Stimulated activated CD8-positive, alpha-beta memory T cell treated with anti-CD3 and anti-CD28 coated beads, Interleukin-15, amount 100 ng/mL, for 4 hours (primary cell): ENCODE measurements at regions not wholly inside any gene's neighbourhood (a gene's known extent, or its start where the extent isn't known, plus 50 kb on each side); places are given as distances from the start of the nearest gene placed in this dataset.

Experiments used
- DNase-seq, 2 donors: peaks; one replicate each; pipeline ENCODE4 v3.0.0-alpha.2; 2020; ENCODE audit warnings: low read depth in 2 of 2

DNA sequence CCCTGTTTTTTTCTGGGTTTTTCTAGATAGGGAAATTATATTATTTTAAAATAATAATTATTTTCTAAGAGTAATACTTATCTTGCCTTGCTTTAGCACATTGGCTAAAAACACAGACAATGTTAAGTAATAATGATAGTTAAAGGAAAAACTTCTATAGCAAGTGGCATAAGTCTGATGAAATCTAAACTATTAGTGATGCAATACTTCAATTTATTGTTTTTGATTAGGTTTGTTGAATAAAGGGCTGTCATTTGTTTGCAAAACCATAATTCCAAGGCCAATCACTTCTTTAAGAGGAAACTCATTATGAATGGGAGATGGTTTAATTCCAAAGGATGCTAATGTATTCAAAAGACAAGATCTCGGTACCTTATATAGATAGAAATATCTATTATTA is 293.8 kb upstream of the FBXL7 start:
- DNase-seq = no peak

DNA sequence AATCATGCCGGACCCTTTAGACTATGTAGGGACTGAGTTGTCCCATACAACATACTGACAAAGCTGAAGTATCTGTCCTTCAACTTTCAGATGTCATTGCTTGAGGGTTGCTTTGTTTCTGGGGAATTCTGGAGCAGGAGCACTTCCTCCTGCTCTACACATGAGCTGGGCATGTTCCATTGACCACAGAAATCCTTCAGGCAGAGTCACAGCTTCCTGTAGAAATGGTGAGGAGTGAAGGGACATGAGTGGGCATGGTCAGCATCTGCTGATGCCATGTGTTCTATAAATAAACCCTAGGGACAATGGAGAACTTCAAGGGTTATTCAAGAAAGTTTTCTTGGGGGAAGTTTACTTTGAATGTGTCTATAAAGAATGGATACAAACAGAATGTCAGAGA is 296.6 kb upstream of the FBXL7 start:
- no peak for DNase-seq

DNA sequence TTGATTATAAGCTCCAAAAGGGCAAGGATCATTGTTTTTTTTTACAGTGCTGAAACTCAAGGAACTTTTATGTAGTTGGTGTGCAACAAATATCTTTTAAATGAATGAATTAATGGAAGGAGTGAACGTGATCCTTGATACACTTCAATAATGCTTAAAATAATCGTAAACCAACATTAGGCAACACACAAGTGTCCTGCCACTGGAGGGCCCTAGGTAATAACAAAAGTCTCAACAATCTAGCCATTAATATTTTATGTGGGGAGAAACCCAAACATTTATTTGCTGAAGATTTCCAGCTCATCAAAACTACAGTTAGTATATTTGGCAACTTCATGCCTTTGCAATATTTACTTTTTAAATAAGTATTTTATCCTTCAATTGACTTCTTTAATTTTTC is 309.0 kb upstream of the FBXL7 start:
- no peak for DNase-seq

DNA sequence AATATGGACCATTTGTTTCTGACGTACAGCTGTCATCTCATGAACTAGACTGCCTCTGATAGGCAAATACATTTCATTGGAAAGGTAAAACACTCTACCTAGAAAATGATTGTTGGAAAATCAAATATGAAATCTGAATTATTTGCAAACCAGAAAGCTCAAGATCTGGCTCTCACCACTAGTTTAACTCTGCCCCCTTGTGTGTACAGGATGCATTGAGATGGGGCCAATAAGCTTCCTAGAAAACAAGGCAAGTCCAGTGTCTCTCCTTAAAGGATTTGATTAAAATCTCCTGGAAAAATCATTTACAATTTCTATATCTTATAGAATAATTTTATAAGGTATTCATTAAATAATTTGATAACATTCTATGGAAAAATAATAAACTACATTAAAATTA is 311.9 kb upstream of the ANKH start:
- DNase-seq = no peak

DNA sequence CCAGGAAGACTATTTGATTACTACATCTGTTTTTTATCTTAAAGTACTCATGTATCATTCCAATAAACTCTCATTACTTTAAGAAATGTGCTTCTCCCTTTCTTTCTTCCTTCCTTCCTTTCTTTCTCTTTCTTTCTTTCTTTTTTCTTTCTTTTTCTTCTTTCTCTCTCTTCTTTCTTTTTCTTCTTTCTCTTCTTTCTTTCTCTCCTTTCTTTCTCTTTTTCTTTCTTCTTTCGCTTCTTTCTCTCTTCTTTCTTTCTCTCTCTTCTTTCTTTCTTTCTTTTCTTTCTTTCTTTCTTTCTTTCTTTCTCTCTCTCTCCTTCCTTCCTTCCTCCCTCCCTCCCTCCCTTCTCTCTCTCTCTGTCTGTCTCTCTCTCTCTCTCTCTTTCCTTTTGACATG is 298.6 kb upstream of the ANKH start:
- DNase-seq = no peak

DNA sequence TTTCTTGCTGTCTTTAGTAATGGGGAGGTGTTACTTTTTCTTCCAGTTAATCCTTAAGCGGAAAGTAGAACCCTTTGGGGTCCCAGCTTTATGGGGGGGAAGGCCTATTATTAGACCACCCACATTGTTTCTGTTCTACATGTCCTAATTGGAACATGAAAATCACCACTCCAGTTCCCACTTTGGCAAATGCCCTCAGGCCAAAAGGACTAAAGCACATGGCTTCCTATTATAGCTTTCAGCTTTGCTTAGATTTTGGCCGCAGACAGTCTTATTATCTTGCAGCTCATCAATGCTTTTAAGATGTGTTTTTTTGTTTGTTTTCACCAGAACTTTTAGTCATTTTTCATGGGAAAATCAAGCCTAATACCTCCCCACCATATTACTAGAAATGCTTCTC is 296.8 kb upstream of the ANKH start:
- no peak for DNase-seq

DNA sequence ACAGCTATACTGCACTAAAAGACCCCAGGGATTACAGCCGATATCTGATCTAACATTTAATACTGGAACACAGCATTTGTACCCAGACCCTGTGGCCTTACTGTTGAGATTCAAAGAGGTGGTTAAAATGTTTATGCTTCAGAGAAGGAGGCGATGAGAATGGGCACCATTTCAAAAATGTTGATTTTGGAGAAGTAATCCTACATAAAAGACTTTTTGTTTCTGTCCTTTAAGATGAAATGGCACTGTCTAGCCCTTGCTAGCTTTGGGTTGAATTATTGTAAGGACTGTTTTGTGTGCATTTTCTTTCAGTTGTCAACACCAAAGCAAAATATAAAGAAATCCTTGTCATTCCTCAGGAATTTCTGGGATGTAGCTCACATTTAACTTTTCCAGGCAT is 288.5 kb upstream of the ANKH start:
- no peak for DNase-seq

DNA sequence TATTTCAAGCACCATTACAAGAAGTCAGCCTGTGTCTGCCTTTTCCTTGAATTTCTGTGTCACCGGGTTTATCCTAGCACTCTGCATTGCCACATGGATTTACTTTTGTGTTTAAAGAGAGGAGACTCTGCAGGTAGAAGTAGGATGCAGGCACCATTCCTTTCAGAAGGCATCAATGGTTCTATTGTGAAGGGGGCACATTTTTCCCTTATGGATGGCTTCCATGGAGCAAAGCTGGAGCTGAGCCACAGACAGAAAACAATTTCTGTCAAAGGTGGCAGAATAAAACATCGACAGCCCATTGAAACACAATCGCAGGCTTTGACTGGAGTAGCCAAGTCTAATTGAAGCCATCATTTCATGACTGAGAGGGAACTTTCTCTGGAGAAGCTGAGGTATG is 288.0 kb upstream of the ANKH start:
- DNase-seq = no peak

DNA sequence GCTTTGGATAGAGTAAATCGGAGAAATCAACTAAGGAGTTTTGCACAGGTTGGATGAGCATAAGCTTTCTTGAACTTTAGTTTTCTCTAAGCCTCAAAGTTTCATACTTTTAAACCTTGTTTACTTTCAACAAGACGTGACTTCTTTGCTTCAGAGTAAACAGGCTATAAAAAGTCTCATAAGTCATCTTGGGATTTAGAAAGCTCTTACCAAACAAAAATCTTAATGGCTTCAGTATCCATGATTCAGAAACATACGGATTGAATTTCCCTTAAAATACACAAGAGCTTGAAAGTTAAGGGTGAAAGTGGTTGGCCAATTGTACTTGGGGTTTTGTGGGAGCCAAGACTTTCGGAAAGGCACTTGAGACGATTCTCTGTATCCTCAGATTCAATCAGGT is 270.9 kb upstream of the ANKH start:
- DNase-seq = no peak

DNA sequence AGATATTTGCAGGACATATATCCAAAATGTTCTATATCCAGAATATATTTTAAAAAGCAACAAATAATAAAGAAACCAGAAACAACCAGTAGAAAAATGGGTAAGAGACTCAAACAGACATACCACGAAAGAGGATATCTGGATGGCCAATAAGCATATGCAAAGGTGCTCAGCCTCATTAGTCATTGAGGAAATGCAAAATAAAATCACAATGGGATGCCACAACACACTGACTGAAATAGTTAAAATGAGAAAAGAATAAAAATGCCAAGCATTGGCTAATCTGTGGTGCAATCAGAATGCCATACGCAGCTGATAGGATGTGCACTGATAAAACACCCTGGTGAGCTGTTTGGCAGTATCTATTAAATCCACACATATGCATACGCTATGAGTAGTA is 265.8 kb upstream of the ANKH start:
- no peak for DNase-seq

DNA sequence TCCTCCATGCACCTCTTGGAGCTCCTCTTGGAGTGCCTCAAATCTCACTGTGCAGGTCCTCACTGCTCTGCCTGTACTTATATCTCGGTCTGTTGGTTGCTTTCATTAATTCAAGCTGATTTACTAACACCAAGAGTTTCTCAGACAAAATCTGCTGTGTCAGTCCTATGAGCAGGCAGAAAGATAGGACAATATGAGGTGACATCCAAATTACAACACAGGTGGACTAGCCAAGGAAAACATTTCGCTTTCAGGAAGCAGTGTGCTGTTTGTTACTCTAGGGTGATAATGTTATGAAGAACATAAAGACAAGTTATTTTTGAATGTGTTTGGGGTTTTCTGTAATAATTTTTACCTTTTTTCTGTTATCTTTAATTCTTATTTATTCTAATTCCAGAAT is 264.1 kb upstream of the ANKH start:
- DNase-seq = no peak

DNA sequence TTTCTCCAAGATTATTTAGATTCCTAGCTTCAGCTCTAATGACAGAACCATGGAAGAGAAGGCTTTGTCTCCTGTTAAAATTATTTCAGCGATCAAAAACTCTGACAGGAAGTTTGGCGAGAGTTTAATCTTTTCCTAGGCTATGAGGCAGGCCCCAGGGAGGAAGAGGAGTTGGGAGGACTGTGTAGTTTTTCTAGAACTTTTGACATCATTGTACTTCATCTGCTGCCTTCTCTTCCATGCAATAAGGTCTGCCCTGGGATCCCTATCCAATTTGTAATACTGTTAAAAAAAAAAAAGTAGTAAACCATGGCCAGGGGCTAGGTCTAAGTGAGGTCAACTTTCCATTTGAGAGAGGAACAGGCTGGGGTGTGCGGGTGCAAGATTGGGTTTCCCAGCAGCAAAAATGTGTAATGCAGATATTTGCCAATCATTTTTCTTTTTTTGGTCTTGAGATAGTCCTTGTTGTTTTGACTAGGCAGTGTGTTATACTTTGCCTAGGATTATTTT is 261.9 kb upstream of the ANKH start:
- DNase-seq = no peak

DNA sequence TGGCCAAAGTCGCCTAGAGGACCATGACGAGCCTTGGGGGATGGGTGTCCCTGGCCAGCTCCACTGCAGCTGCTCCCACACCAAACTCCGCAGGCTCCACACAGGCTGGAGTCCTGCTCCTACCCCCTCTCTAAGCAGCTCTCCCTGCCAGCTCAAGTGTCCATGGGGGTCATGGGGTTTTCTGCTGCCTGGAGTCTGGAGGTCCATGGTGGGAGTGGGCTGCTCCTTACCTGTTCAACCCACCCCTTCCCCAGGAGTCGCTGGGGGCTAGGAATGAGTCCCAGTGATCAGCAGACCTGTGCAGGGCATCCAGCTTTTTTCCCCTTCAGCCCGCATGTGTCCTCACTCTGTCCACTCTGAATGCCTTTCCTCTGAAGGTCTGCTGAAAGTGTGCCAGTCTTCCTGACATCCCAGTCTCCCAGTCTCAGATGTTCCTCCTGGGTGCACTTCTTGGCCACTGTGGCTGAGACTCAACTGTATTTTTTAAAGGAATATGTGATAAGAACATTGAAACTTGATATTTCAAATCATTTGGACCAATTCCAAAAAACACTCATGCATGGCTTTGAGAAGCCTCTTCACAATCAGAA is 261.3 kb upstream of the ANKH start:
- no peak for DNase-seq

DNA sequence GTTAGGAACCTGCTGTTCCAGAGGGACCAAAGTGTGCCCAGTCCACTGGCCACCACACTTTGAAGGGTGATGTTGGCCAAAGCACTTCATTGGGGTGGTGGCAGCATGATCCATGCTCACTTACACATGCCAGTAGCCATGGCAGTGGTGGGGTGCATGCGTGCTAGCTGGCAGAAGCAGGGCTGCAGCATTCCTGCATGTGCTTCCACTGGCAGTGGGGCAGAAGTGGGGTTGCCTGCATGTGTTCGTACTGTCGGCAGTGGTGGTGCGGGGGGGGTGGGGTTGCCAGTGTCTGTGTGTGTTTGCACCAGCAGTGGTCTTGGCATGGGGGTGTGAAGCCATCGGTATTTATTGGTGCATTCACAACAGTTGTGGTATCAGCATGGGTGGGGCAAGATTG is 260.3 kb upstream of the ANKH start:
- no peak for DNase-seq

DNA sequence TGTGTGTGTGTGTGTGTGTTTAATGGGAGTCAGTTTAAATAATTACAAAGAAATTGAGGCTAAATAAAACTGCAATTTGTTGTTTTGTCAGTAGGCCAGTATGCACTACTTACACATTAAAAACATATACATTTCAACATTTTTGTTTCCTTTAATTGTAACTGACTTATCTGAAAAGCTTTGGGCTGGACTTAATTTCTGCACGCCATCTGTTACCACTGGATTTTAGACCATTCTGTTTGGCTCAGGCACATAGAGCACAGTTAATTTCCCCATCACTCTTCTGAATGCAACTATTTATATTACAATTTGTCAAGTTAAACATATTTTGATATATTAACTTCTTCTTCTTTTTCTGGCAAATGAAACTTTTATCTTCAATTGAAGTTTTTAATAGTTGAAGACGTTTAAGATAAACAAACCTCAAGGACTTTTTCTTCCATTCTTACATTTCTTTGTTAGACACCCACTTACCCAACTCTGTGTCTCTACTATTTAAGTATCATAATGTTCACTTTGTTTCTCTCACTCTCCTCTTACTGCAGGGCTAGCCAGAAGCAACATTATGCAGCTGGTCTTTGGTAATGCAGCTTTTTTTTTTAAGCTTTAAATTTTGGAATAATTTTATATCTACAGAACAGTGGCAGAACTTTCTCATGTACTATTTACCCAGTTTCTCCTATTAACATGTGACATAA is 253.4 kb upstream of the ANKH start:
- DNase-seq = no peak

DNA sequence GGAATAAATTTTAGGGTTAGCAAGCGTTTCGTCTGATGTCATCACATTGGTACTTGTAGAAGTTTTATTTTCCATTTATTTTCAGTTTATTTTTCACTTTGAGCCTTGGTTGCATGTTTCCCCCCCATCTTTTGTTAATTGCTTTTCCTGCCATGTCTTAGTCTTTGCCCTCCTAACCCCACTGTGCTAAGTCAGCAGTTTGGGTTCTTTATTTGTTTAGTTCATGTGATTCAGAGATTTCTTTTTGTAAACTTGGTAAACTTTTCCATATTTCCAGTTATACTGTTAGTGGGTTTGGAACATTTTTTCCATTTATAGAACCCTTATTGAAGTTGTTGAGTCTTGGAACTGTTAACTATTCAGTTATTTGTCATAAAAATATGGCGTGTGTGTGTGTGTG is 252.9 kb upstream of the ANKH start:
- DNase-seq = no peak

DNA sequence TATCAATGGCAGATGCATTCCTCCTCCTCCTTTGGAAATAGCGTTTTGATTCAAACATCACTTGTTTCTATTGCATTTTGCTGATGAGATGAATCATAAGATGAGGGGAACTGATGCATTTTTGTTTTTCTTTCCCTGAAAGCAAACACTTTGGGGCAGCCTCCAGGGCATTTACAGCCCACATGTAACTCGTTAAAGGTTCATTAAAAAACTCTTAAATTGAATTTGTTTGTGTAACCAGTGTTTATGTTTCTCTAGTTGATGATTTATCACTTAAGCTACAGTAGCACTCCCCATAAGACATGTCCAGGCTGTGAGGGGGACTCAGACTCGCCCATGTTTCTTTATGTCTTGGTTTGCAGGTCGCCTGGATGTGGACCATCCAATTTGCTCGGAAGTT is 246.1 kb upstream of the ANKH start:
- no peak for DNase-seq

DNA sequence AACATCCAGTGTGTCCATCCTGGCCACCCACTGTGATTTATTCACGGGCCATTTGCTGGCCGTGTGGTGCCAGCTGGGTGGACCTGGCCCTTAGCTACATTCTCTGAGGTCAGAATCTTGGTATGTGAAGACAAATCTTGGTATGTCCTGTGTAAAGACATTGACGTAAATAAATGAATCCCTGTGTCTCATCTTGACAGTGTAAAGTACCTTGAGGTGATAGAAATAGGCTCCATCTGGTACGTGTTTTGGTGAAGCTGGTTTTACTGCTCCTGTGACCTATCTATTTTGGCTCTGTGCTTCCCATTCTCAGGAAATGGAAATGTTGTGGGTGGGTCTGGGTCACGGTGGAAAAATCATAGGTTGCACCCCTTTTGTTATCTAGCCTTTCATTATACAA is 245.4 kb upstream of the ANKH start:
- no peak for DNase-seq

DNA sequence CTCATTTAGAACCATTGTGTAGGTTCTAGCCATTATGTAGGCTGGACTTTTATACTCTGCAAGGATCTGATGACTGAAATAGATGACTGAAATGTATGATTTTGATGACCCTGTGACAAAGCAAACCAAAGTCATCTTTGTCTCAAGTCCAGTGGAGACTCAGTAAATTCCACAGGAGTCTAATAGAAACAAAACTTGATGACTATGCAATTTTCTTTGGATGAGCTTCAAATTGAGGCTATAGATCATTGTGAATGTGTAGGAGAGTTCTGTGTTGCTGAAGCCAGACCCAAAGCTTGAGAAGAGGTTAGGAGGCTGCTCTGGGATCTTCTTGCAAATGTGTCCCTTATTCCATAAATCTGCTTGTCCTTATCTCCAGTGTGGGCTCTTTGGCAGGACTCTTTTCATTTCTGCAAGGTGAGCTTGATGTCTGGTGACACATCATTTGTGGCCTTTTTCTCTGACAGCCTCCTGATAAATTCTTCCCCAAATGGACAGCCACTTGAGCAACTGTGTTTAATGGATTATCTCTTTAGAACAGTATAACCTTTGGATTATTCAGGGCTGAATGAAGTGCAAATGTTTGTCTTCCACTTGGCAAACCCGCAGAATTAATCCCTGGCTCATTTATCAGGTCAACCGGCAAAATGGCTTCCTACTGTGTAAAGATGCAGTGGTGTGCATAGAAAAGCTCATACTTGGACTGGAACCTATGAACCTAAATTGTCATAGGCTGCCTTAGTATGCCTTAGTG is 235.1 kb upstream of the ANKH start:
- DNase-seq = no peak

DNA sequence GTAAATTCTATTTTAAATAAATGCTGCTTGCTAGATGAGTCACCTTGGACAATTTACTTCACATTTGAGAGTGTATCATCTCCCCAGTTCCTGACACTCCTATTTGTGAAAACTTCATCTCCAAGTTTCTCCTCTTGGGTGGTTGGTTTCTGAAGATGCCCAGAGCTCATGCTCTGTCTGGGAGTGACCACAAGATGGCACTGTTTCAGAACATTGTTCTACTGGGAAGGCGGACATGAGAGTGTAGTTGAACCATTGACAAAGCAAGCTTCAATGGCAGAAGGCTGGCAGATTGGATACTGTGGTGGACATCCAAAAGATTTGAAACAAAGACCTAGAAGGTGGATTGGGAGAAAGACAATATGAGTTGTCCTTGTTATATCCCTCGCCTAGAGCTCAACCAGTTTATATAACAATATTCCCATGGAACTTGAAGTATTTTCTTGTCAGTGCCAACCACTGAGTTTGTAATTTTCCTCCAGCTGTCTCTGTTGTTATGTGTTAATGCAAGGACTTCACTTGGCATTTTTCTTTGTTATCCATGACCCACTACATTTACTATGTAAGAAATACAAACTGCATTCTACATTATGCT is 234.3 kb upstream of the ANKH start:
- DNase-seq = no peak

DNA sequence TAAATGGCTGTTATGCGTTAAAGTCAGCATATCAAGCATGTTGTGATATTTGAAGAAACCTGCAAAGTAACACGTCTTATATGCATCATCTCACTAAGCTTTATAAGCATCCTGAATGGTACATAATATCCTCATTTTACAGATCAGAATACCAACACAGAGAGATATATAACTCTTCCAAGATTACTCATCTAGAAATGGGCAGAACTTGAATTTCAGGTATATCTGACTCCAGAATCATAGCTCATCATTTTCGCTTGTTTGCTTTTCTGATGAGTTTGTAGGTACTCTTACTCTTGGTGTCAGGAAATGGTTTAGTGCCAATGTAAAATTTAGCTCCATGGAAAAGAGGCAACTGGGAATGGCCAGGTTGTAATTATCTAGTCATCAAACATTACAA is 232.3 kb upstream of the ANKH start:
- no peak for DNase-seq

DNA sequence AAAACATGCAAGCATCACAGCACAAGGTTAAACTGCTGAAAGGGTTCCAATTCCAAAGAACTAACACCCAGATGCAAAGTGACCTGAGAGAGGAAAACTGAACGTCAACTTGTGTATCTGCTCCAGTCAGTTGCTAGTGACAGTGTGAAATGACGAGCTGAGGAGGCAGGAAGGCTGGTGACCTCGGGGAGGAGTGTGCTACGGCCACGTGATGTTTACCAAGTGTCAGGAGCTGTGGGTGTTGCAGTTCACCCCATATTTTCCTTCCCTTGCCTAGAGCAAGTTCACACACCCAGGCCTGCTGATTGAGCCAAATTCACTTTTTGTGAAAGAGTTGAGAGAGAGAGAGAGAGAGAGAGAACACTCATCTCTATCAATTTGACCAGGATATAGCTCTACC is 231.6 kb upstream of the ANKH start:
- no peak for DNase-seq

DNA sequence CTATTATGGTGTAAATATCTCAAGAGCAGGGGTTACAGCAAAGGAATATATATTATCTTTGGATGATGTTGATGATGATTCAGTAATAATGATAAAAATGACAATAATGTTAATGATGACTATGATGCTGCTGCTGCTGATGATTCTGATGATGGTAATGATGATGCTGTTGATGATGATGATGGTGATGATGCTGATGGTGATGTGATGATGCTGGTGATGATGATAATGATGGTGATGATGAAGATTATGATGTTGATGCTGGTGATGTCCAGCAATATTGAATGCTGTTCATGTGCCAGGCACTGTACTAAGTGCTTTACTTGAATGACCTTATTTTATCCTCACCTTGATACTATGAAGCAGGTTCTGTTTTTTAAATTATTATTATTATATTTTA is 226.0 kb upstream of the ANKH start:
- no peak for DNase-seq
